Neuronal stem cell (in vitro differentiated cells): ENCODE measurements at regions not wholly inside any gene's neighbourhood (a gene's known extent, or its start where the extent isn't known, plus 50 kb on each side); places are given as distances from the start of the nearest gene placed in this dataset.

Source experiments
- DNase-seq: peaks from one replicate; pipeline ENCODE4 v3.0.0-alpha.2; 2013; ENCODE audit warnings: low spot score
- H2AFZ ChIP-seq: one replicate; pipeline ENCODE4 v1.6.1; 2013; ENCODE audit warnings: mild to moderate bottlenecking, low read length, inconsistent platforms
- H2AK5ac ChIP-seq: 2 replicates; pipeline ENCODE4 v1.6.1; 2013; ENCODE audit warnings: low read depth, mild to moderate bottlenecking, inconsistent platforms, low read length, moderate library complexity, mixed read lengths
- H2BK120ac ChIP-seq: 2 replicates; pipeline ENCODE4 v1.6.1; 2013; ENCODE audit warnings: low read depth, mild to moderate bottlenecking, inconsistent platforms, low read length, moderate library complexity, mixed read lengths
- H2BK12ac ChIP-seq: one replicate; pipeline ENCODE4 v1.6.1; 2013; ENCODE audit warnings: low read length, inconsistent platforms
- H2BK15ac ChIP-seq: 2 replicates; pipeline ENCODE4 v1.6.1; 2013; ENCODE audit warnings: mild to moderate bottlenecking, low read length, inconsistent platforms, mixed read lengths
- H2BK5ac ChIP-seq: one replicate; pipeline ENCODE4 v1.6.1; 2013; ENCODE audit warnings: inconsistent platforms, mild to moderate bottlenecking, low read length, moderate library complexity
- H3K14ac ChIP-seq: one replicate; pipeline ENCODE4 v1.6.1; 2013; ENCODE audit warnings: low read length, inconsistent platforms
- H3K18ac ChIP-seq: 2 replicates; pipeline ENCODE4 v1.6.1; 2013; ENCODE audit warnings: low read length, inconsistent platforms
- H3K23ac ChIP-seq: 2 replicates; pipeline ENCODE4 v1.6.1; 2013; ENCODE audit warnings: low read depth, mild to moderate bottlenecking, mixed read lengths, low read length, inconsistent platforms; ENCODE audit not compliant: poor library complexity
- H3K27ac ChIP-seq: replicated peaks from 3 replicates; pipeline ENCODE4 v1.5.1; 2013; ENCODE audit warnings: low read length, inconsistent platforms
- H3K27me3 ChIP-seq, 3 experiments: 2 replicates each; pipeline ENCODE4 v1.6.1; 2013; ENCODE audit warnings: low read length in 3 of 3, mild to moderate bottlenecking in 2 of 3, inconsistent platforms in 1 of 3, low read depth in 1 of 3, mixed read lengths in 1 of 3, moderate library complexity in 1 of 3; ENCODE audit not compliant: control insufficient read depth in 3 of 3, insufficient read depth in 3 of 3
- H3K36me3 ChIP-seq, 2 donors: replicated peaks in 1 of 2; 2 replicates each; pipeline ENCODE4 v1.6.1; 2013; ENCODE audit warnings: low read length in 2 of 2; ENCODE audit not compliant: control insufficient read depth in 2 of 2, insufficient read depth in 2 of 2
- H3K4ac ChIP-seq: 2 replicates; pipeline ENCODE4 v1.6.1; 2013; ENCODE audit warnings: inconsistent platforms, mild to moderate bottlenecking, low read length, moderate library complexity
- H3K4me1 ChIP-seq, 2 donors: 1 replicate in 1 of 2; 2 replicates in 1 of 2; pipeline ENCODE4 v1.6.1; 2013; ENCODE audit warnings: low read length in 2 of 2, low read depth in 1 of 2; ENCODE audit not compliant: control insufficient read depth in 2 of 2, insufficient read depth in 1 of 2
- H3K4me2 ChIP-seq: one replicate; pipeline ENCODE4 v1.6.1; 2013; ENCODE audit warnings: mild to moderate bottlenecking, low read length, inconsistent platforms; ENCODE audit not compliant: insufficient read depth, poor library complexity, severe bottlenecking
- H3K4me3 ChIP-seq, 2 donors: 2 replicates each; pipeline ENCODE4 v1.5.1; 2013; ENCODE audit warnings: low read length in 2 of 2, mild to moderate bottlenecking in 2 of 2, inconsistent platforms in 1 of 2, moderate library complexity in 1 of 2
- H3K79me1 ChIP-seq: one replicate; pipeline ENCODE4 v1.6.1; 2013; ENCODE audit warnings: low read depth, mild to moderate bottlenecking, inconsistent platforms, low read length, moderate library complexity
- H3K9ac ChIP-seq: one replicate; pipeline ENCODE4 v1.6.1; 2013; ENCODE audit warnings: mild to moderate bottlenecking, low read depth, low read length, inconsistent platforms; ENCODE audit not compliant: poor library complexity
- H3K9me3 ChIP-seq, 2 donors: replicated peaks in 1 of 2; 2 replicates each; pipeline versions ENCODE3 to v1.6.1; 2013; ENCODE audit warnings: low read length in 2 of 2, mild to moderate bottlenecking in 2 of 2, inconsistent platforms in 1 of 2, low read depth in 1 of 2, mixed read lengths in 1 of 2, moderate library complexity in 1 of 2; ENCODE audit not compliant: control insufficient read depth in 2 of 2, insufficient read depth in 1 of 2
- H4K8ac ChIP-seq: one replicate; pipeline ENCODE4 v1.6.1; 2013; ENCODE audit warnings: low read depth, mild to moderate bottlenecking, inconsistent platforms, low read length, moderate library complexity
- H4K91ac ChIP-seq: one replicate; pipeline ENCODE4 v1.6.1; 2013; ENCODE audit warnings: low read length, low read depth, mild to moderate bottlenecking, inconsistent platforms; ENCODE audit not compliant: poor library complexity
- WGBS, 2 donors: extraction: QIAGEN DNeasy Blood & Tissue Kit; methylation state at CpG; one replicate each; pipeline ENCODE4 v1.1.7; 2013; ENCODE audit warnings: missing lambda C conversion rate in 2 of 2, mixed read lengths in 1 of 2; ENCODE audit not compliant: insufficient read length in 2 of 2, insufficient replicate concordance in 1 of 2; ENCODE audit errors: extremely low coverage in 2 of 2; 5-methylcytosine and 5-hydroxymethylcytosine counted together

DNA sequence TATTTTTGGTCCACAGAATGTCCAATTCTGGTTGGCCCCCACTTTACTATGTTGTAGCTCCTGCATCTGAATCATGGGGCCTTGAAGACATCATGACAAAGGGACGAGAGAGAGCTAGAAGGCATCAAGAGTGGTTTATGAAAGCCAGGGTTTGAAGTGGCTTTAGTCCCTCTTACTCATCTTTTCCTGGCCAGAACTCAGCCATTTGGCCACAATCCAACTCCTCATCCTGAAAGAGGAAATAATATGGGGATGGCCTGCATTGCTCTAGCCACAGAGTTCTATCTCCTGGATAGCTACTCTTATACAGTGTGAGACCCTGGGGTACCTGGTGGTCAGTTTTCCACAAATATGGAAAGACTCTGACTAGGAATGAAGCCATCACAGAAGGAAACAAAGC lies 418.9 kb downstream of the XPNPEP1 start:
- no peak overlapping the region for H2AK5ac ChIP-seq
- H4K8ac ChIP-seq: no peak overlapping the region
- H3K27ac ChIP-seq: no peak overlapping the region
- H3K9me3 ChIP-seq: peaks cover 0 to 4% of the 10 kb centered on the region in 2 donors
- H3K14ac ChIP-seq: no peak overlapping the region
- no peak overlapping the region for H3K4ac ChIP-seq
- no peak overlapping the region for H4K91ac ChIP-seq
- no peak overlapping the region for H3K9ac ChIP-seq
- WGBS, 2 donors: no CpG with 5 or more reads among the region's 1 CpG
- H2BK12ac ChIP-seq: no peak overlapping the region
- no peak overlapping the region for H3K18ac ChIP-seq
- no peaks in the 10 kb centered on the region for H3K4me1 ChIP-seq
- no peak overlapping the region for H2BK5ac ChIP-seq
- H3K23ac ChIP-seq: no peak overlapping the region
- no peaks in the 10 kb centered on the region for H3K79me1 ChIP-seq
- H2BK120ac ChIP-seq: no peak overlapping the region
- no peak overlapping the region for H2AFZ ChIP-seq
- no peaks in the 10 kb centered on the region for H3K27me3 ChIP-seq
- DNase-seq: no peak
- no peak overlapping the region for H3K4me3 ChIP-seq
- no peaks in the 10 kb centered on the region for H3K36me3 ChIP-seq
- H2BK15ac ChIP-seq: no peak overlapping the region
- no peak overlapping the region for H3K4me2 ChIP-seq

DNA sequence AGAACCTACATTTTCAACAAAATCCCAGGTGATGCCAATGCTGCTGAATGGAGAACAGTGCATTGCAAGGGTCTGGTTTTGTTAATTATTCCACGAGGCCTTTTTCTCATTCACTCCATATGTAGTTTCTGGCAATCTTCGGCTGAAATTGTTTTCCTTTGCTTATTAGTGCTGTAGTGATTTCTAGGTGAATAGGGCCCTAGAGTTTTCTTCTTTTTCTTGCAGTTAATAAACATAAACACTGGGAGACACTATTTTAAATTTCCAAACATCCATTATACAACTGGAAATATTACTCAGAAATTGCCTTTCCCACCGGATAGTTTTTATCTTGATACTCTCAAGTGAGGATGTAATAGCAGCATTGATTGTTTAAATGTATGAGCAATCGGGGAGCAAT lies 435.6 kb downstream of the XPNPEP1 start:
- H2AFZ ChIP-seq: no peak overlapping the region
- H3K4me3 ChIP-seq: no peak overlapping the region
- H3K4ac ChIP-seq: no peak overlapping the region
- no peak overlapping the region for H4K8ac ChIP-seq
- H3K9ac ChIP-seq: no peak overlapping the region
- no peak overlapping the region for H3K18ac ChIP-seq
- H3K4me2 ChIP-seq: no peak overlapping the region
- no peaks in the 10 kb centered on the region for H3K36me3 ChIP-seq
- no peak overlapping the region for H2BK12ac ChIP-seq
- H3K14ac ChIP-seq: no peak overlapping the region
- no peaks in the 10 kb centered on the region for H3K27me3 ChIP-seq
- no peak overlapping the region for H2BK120ac ChIP-seq
- no peak overlapping the region for H2BK5ac ChIP-seq
- peaks cover 0 to 1% of the 10 kb centered on the region in 2 donors for H3K9me3 ChIP-seq
- WGBS, 2 donors: no CpG with 5 or more reads among the region's 4 CpGs
- H3K79me1 ChIP-seq: no peaks in the 10 kb centered on the region
- no peak overlapping the region for H2AK5ac ChIP-seq
- no peaks in the 10 kb centered on the region for H3K4me1 ChIP-seq
- no peak for DNase-seq
- H4K91ac ChIP-seq: no peak overlapping the region
- no peak overlapping the region for H2BK15ac ChIP-seq
- H3K23ac ChIP-seq: no peak overlapping the region
- no peak overlapping the region for H3K27ac ChIP-seq

DNA sequence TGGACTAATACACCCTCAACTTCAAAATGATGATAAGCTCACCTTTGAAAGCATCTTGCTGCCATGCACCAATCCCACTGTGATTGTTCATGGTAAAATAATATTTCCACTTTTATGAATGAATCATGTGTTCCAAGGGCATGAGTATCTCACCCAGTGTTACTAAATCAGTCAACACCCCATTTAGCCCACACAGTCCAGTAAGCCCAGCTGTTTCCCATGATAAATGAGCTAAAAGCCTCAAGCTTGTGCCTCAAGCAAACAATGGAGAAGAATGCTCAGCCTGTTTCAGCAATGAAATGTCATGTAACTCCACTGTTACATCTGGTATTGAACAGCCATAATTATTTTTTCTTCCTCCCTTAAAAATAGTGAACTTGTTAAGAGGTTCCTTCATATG lies 442.5 kb downstream of the XPNPEP1 start:
- no peak overlapping the region for H2BK15ac ChIP-seq
- H3K27ac ChIP-seq: no peak overlapping the region

DNA sequence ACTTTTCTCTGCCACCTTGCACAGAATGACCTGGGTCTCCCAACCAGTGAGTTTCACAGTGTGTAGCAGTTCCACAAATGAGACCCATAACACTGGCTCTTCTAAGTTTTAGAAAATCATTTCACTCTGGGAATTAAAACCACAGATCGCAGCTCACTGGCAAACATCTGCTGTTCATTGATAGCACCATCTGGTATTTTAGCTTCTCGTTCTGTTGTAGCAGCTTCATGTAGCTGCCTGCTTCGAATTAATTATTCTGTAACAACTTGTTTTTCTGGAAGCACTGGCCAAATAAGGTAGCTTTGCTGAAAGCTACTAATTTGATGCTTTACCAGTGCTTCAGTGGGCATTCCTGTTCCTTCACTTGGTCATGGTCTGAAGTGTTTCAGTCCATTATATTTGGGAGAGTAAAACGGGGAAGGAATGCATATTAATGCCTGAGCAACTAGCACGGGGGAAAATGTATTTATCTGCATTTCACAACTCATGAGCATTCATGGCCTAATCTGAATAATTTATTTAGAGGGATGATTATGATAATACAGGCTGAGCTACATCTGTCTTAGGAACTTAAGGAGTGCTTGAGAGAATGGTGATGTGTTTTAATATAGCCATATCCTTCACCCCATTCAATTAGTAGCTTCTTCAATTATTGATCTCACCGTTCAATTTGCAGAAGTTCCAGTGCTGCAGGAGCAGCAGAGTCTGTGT lies 447.4 kb downstream of the XPNPEP1 start:
- no peak overlapping the region for H3K23ac ChIP-seq
- H3K9ac ChIP-seq: no peak overlapping the region

More for the DNA sequence above, 442.5 kb downstream of the XPNPEP1 start:
- H3K14ac ChIP-seq: no peak overlapping the region
- no peak overlapping the region for H4K8ac ChIP-seq
- no peak overlapping the region for H2BK12ac ChIP-seq
- no peak overlapping the region for H3K9ac ChIP-seq
- H3K9me3 ChIP-seq: no peaks in the 10 kb centered on the region
- H2AK5ac ChIP-seq: no peak overlapping the region
- H4K91ac ChIP-seq: no peak overlapping the region
- no peaks in the 10 kb centered on the region for H3K36me3 ChIP-seq
- no peak overlapping the region for H2AFZ ChIP-seq
- no peaks in the 10 kb centered on the region for H3K79me1 ChIP-seq
- no peak for DNase-seq
- no peak overlapping the region for H2BK5ac ChIP-seq
- H3K4me3 ChIP-seq: no peak overlapping the region
- H3K4me1 ChIP-seq: peaks cover 0 to 15% of the 10 kb centered on the region in 2 donors
- no peaks in the 10 kb centered on the region for H3K27me3 ChIP-seq
- no peak overlapping the region for H3K23ac ChIP-seq
- no peak overlapping the region for H3K18ac ChIP-seq
- H2BK120ac ChIP-seq: no peak overlapping the region
- no peak overlapping the region for H3K4ac ChIP-seq
- no peak overlapping the region for H3K4me2 ChIP-seq

More for the DNA sequence above, 447.4 kb downstream of the XPNPEP1 start:
- peaks cover 0 to 28% of the 10 kb centered on the region in 2 donors for H3K4me1 ChIP-seq
- no peaks in the 10 kb centered on the region for H3K27me3 ChIP-seq
- no peak overlapping the region for H4K91ac ChIP-seq
- H2AFZ ChIP-seq: no peak overlapping the region
- no peak overlapping the region for H2BK120ac ChIP-seq
- H3K4me3 ChIP-seq: no peak overlapping the region
- no peak overlapping the region for H4K8ac ChIP-seq
- no peak overlapping the region for H3K18ac ChIP-seq
- no peak overlapping the region for H3K4me2 ChIP-seq
- H3K36me3 ChIP-seq: no peaks in the 10 kb centered on the region
- WGBS, 2 donors: no CpG with 5 or more reads among the region's 6 CpGs
- no peak overlapping the region for H2BK12ac ChIP-seq
- H3K79me1 ChIP-seq: no peaks in the 10 kb centered on the region
- H2AK5ac ChIP-seq: no peak overlapping the region
- no peak for DNase-seq
- no peak overlapping the region for H2BK15ac ChIP-seq
- no peaks in the 10 kb centered on the region for H3K9me3 ChIP-seq
- peak overlapping the region; percentile 87 for H3K27ac ChIP-seq
- no peak overlapping the region for H3K4ac ChIP-seq
- no peak overlapping the region for H3K14ac ChIP-seq
- H2BK5ac ChIP-seq: no peak overlapping the region
